BE2C (cell line): ENCODE measurements at regions not wholly inside any gene's neighbourhood (a gene's known extent, or its start where the extent isn't known, plus 50 kb on each side); places are given as distances from the start of the nearest gene placed in this dataset.

Source experiments
- DNase-seq: peaks from one replicate; pipeline ENCODE4 v3.0.0-alpha.2; 2020
- H3K27me3 ChIP-seq: fragments of 250-450 bp; sonication (Bioruptor Pico); 2 replicates; pipeline ENCODE4 v1.5.1; 2020; ENCODE audit warnings: mild to moderate bottlenecking
- H3K36me3 ChIP-seq: fragments of 250-450 bp; sonication (Bioruptor Pico); 2 replicates; pipeline ENCODE4 v1.5.1; 2020; ENCODE audit warnings: mild to moderate bottlenecking
- H3K4me1 ChIP-seq: fragments of 250-450 bp; sonication (Bioruptor Pico); 2 replicates; pipeline ENCODE4 v1.5.1; 2020
- H3K4me3 ChIP-seq: 2 replicates; pipeline ENCODE4 v1.5.1; 2011; ENCODE audit warnings: low read depth, low read length
- H3K9me3 ChIP-seq: fragments of 250-450 bp; sonication (Bioruptor Pico); 2 replicates; pipeline ENCODE4 v1.5.1; 2020
- TF ChIP-seq, protein P1 (sequence below): IDR thresholded peaks from 2 replicates; pipeline ENCODE4 v1.5.1; 2012; ENCODE audit warnings: mild to moderate bottlenecking, low read depth, low read length

DNA sequence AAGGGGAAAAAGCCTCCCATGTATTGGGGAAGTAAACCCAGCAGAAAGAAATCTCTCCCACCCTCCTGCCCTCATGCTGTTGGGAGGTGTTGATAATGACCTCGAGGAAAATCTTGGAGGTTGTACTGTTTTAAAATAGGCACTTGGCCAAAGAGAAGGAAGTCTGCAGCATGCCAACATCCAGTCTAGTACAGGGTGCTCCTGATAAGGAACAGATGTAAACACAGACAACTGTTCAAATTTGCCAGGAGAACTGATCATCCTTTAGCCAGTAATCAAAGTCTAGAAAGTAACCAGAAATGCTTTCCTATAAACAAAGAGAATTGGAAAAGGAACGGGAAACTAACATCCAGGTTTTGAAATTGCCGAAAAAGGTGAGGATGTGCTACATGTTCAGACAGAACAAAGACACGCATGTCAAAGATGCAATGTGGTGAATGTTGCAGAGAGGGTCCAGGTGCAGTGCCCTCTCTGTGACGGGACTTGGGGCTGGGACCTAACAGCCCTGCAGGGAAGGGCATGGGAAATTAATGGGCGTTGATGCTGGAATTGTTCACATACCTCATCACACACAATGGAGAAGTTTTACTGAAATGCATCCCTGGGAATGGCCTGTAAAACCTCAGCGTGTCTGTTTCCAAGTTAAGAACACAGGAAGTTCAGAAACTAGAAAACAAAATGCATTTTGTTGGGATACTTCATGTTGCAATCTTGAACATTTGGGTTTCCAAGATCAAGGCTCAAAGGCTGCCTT lies 125.7 kb upstream of the RND3 start:
- no peak for DNase-seq
- H3K27me3 ChIP-seq: no peaks in the 10 kb centered on the region
- H3K4me1 ChIP-seq: no peaks in the 10 kb centered on the region
- H3K4me3 ChIP-seq: no peak overlapping the region
- H3K36me3 ChIP-seq: no peaks in the 10 kb centered on the region
- H3K9me3 ChIP-seq: no peaks in the 10 kb centered on the region
- TF ChIP-seq, protein P1, sequence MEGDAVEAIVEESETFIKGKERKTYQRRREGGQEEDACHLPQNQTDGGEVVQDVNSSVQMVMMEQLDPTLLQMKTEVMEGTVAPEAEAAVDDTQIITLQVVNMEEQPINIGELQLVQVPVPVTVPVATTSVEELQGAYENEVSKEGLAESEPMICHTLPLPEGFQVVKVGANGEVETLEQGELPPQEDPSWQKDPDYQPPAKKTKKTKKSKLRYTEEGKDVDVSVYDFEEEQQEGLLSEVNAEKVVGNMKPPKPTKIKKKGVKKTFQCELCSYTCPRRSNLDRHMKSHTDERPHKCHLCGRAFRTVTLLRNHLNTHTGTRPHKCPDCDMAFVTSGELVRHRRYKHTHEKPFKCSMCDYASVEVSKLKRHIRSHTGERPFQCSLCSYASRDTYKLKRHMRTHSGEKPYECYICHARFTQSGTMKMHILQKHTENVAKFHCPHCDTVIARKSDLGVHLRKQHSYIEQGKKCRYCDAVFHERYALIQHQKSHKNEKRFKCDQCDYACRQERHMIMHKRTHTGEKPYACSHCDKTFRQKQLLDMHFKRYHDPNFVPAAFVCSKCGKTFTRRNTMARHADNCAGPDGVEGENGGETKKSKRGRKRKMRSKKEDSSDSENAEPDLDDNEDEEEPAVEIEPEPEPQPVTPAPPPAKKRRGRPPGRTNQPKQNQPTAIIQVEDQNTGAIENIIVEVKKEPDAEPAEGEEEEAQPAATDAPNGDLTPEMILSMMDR: no peak

DNA sequence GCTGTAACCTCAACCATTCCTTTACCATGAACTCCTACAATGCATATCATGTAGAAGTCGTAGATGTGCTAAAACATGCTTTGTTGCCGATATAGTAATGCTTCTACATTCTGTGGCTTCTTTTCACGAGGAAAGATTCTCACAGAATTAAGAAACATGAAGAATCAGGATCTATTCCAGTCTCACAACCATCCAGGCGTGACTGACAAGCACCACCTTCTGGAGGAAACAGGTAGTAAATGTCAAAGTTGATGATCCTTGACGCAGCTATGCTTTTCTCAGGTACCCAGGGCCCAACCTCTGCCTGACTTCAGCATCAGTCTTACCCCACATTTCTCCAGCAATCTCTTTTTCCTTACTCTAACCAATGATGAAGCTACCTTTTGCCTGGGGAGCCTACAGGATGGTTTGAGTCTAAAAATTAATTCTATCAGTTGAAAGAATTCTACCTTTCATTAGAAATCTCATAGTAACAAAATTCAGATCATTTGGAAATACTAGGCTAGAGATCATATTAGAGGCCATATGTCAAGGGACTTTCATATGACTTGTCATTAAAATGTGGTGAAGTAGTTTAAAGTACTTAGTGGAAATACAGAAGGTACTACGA lies 123.3 kb upstream of the RND3 start:
- H3K4me3 ChIP-seq: no peak overlapping the region
- no peaks in the 10 kb centered on the region for H3K4me1 ChIP-seq
- TF ChIP-seq, protein P1: peak; percentile 51
- no peaks in the 10 kb centered on the region for H3K36me3 ChIP-seq
- no peaks in the 10 kb centered on the region for H3K9me3 ChIP-seq
- DNase-seq: peak; percentile 8
- H3K27me3 ChIP-seq: no peaks in the 10 kb centered on the region

DNA sequence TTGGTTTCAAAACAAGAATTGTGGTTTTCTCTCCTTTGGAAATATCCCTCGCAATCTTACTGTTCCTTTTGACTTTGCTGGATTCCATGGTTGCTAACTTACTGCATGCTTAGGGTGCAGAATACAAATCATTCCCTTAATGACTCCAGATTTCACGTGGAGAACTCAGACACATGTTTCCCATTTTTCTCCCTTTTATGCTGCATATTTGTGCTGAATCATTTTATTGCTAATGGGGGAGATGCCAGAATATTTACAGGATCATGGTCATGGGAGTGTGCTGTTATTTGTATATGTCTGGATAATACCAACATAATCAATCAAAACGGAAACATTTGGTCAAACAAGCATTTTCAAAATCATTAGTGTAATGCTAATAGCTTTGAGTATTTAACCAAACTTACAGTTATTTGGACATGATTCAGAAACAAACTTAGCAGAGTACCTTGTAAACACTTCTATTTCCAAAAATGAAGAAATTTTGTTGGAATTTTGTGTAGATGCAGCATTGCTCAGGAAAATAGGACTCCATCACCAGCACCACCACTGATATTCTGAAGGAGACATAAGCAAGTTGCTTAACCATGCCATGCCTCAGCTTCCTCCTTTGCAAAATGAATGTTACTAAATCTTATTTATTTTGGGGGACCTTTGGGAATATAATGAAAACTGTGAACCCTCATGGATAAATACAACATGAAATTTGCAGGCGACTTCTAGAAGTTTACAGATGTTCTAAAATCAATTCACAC lies 122.5 kb upstream of the RND3 start:
- Histone ChIP-seq H3K4me3 (no peak overlapping the region), H3K27me3 (no peaks in the 10 kb centered on the region), H3K4me1 (no peaks in the 10 kb centered on the region), H3K9me3 (no peaks in the 10 kb centered on the region), H3K36me3 (no peaks in the 10 kb centered on the region)
- no peak for DNase-seq
- TF ChIP-seq, protein P1: no peak

DNA sequence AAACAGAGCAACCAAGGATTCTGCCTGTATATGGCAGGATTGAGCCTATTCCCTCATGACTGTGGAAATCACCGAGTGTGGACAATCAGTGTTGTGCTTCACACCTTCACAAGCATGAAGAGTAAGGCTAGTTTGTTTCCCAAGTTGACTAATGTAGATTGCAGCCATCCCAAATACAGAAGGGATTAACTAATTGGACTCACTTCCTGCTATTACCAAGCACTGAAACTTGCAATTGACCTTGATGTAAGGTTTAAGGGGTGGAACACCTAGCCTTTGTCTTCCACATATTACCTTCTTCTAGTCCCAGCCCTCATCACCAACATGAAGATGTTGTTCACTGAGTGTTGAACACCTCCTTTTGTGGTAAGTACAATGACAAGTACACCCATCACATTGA lies 120.9 kb upstream of the RND3 start:
- H3K4me3 ChIP-seq: no peak overlapping the region
- no peaks in the 10 kb centered on the region for H3K9me3 ChIP-seq
- no peaks in the 10 kb centered on the region for H3K27me3 ChIP-seq
- H3K4me1 ChIP-seq: no peaks in the 10 kb centered on the region
- no peaks in the 10 kb centered on the region for H3K36me3 ChIP-seq
- TF ChIP-seq, protein P1: no peak
- no peak for DNase-seq

DNA sequence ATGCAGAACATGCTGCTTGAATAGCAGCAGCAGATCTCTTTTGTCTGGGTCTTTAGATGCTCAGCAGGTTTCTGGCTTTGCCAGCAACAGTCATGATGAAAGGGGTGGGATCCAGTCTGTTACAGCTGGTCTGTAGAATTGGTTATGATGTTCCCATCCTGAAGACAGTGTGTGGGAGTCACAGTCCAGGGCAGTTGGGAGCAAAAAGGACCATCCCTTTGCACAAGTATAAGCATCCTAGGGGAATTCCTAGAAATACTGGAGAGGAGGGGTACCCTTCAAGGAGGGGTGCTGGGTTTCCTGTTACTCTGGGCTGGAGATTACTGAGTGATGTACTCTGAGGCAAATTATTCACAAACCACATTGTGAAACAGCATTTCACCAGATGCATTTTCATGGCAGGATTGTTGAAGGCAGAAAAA lies 119.9 kb upstream of the RND3 start:
- TF ChIP-seq, protein P1: no peak
- no peak overlapping the region for H3K4me3 ChIP-seq
- H3K36me3 ChIP-seq: no peaks in the 10 kb centered on the region
- DNase-seq: no peak
- no peaks in the 10 kb centered on the region for H3K9me3 ChIP-seq
- H3K4me1 ChIP-seq: no peaks in the 10 kb centered on the region
- no peaks in the 10 kb centered on the region for H3K27me3 ChIP-seq
